Muscle layer of duodenum (tissue), 2 donors: ENCODE measurements at regions not wholly inside any gene's neighbourhood (a gene's known extent, or its start where the extent isn't known, plus 50 kb on each side); places are given as distances from the start of the nearest gene placed in this dataset.

Experiments used
- H3K27ac ChIP-seq: one replicate; pipeline ENCODE4 v1.7.0; 2013; ENCODE audit warnings: mild to moderate bottlenecking, low read length
- H3K27me3 ChIP-seq: one replicate; pipeline ENCODE4 v1.7.0; 2013; ENCODE audit warnings: low read depth, mild to moderate bottlenecking, control low read depth, low read length
- H3K36me3 ChIP-seq, 2 donors: one replicate each; pipeline ENCODE4 v1.7.0; 2013; ENCODE audit warnings: low read length in 2 of 2, control low read depth in 1 of 2, mild to moderate bottlenecking in 1 of 2; ENCODE audit not compliant: insufficient read depth in 2 of 2, control insufficient read depth in 1 of 2
- H3K4me1 ChIP-seq, 2 donors: one replicate each; pipeline ENCODE4 v1.7.0; 2013; ENCODE audit warnings: low read length in 2 of 2, mild to moderate bottlenecking in 2 of 2, control low read depth in 1 of 2, moderate library complexity in 1 of 2; ENCODE audit not compliant: insufficient read depth in 2 of 2, control insufficient read depth in 1 of 2
- H3K4me3 ChIP-seq, 2 donors: one replicate each; pipeline ENCODE4 v1.7.0; 2013; ENCODE audit warnings: low read length in 2 of 2, low read depth in 1 of 2, mild to moderate bottlenecking in 1 of 2
- H3K9me3 ChIP-seq, 2 donors: one replicate each; pipeline ENCODE4 v1.7.0; 2013; ENCODE audit warnings: low read length in 2 of 2, control low read depth in 1 of 2, mild to moderate bottlenecking in 1 of 2; ENCODE audit not compliant: control insufficient read depth in 1 of 2
- donor health status: healthy.

DNA sequence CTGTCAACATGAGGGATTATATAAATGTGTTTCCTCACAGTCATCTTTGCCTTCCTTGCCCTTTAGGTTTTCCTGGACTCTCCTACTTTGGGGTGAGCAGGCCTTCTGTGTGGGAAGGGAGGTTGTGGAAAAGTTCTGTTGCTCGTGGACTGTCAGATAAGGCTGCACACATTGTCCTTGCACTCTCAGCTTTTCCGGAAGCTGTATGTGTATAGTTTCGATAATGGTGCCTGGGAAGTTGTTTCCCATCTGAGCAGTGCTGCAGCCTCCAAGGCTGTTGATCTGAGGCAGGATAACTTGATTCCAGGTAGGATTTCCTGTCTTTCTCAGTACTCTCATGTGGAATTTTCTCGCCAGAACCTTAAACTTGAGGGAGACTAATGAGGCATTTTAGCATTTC is 297.8 kb upstream of the AZI2 start:
- no peaks in the 10 kb centered on the region for H3K9me3 ChIP-seq
- no peak overlapping the region for H3K27ac ChIP-seq
- H3K4me3 ChIP-seq = no peak overlapping the region
- H3K27me3 ChIP-seq = no peaks in the 10 kb centered on the region
- no peaks in the 10 kb centered on the region for H3K4me1 ChIP-seq
- no peaks in the 10 kb centered on the region for H3K36me3 ChIP-seq

GRCh38 chr3:28649266-28649665 is 300.6 kb upstream of the AZI2 start:
- H3K4me1 ChIP-seq = no peaks in the 10 kb centered on the region
- H3K36me3 ChIP-seq = no peaks in the 10 kb centered on the region
- H3K9me3 ChIP-seq = no peaks in the 10 kb centered on the region
- no peaks in the 10 kb centered on the region for H3K27me3 ChIP-seq
- no peak overlapping the region for H3K4me3 ChIP-seq
- no peak overlapping the region for H3K27ac ChIP-seq

GRCh38 chr3:28651159-28651558 is 302.5 kb upstream of the AZI2 start:
- Histone ChIP-seq H3K4me1 (no peaks in the 10 kb centered on the region), H3K9me3 (no peaks in the 10 kb centered on the region), H3K36me3 (no peaks in the 10 kb centered on the region), H3K27ac (no peak overlapping the region), H3K27me3 (no peaks in the 10 kb centered on the region), H3K4me3 (no peak overlapping the region)

GRCh38 chr3:28664123-28664522 is 315.5 kb upstream of the AZI2 start:
- no peaks in the 10 kb centered on the region for H3K27me3 ChIP-seq

DNA sequence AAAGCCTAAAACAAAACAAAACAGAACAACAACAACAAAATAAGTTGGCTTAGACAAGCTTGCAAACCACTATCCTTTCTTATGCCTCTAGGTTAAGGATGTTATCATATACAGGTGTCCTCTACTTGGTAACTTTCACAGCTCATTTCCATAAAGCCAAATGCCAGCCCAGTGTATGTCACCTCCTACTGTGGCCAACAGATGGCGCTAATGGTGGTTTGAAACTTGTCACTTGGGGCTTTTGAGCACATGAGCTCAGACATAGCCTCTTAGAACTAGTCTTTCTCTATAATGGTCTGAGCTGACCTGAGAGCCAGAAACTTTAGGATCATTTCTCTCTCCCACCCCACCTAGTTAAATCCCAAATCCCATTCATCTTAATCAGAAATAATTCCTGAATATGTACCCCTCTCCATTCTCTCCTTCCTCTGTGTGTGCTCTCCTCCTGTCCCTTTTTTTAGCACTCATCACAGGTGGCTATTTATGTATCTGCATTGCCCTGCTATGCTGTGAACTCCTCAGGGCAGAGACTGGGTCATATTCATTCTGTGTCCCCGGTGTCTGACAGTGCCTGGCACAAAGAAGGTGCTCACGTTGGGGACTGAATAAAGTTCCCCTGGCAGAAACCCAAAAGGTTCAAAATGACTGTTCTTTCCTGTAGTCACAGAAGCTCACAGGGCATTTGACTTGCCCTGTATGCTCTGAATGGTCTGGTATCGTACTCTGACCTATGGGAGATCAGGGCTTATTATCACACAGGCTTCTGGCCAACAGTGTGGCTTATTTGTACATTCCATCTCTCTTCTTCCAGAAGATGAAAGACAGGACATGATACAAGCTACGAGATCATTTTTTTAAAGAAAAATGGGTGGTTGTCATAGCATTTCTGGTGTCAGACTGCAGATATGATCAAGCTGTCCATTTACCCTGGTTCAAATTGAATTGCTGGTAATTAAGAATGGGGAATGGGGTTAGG is 319.3 kb upstream of the AZI2 start:
- Histone ChIP-seq H3K9me3 (no peaks in the 10 kb centered on the region), H3K27me3 (no peaks in the 10 kb centered on the region)

More at GRCh38 chr3:28664123-28664522, 315.5 kb upstream of the AZI2 start:
- H3K36me3 ChIP-seq = no peaks in the 10 kb centered on the region
- peaks cover 0 to 6% of the 10 kb centered on the region in 2 donors for H3K4me1 ChIP-seq
- H3K4me3 ChIP-seq = no peak overlapping the region
- no peak overlapping the region for H3K27ac ChIP-seq
- no peaks in the 10 kb centered on the region for H3K9me3 ChIP-seq

DNA sequence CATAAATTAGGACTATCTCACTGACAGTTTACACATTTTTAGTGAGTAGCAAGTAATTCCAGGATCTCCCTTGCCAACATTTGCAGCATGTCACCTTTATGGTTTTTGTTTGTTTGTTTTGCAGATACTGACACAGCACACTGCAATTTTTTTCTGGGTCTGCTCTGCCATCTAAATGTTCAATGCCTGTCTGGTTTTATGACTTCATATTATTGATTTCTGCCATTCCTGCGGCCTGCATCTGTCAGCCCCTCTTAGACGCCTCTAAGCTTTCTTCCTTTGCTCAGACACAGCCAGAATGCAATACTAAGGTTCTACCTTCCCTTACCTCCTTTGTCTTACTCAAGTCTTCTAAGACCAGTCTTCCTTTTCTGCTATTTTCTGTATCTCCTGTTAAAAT is 321.2 kb upstream of the AZI2 start:
- Histone ChIP-seq H3K27me3 (no peaks in the 10 kb centered on the region), H3K27ac (no peak overlapping the region), H3K36me3 (no peaks in the 10 kb centered on the region), H3K4me1 (peaks cover 0 to 6% of the 10 kb centered on the region in 2 donors), H3K4me3 (no peak overlapping the region), H3K9me3 (no peaks in the 10 kb centered on the region)

More for the DNA sequence above, 319.3 kb upstream of the AZI2 start:
- Histone ChIP-seq H3K27ac (no peak overlapping the region), H3K36me3 (no peaks in the 10 kb centered on the region), H3K4me3 (no peak overlapping the region), H3K4me1 (peaks cover 0 to 6% of the 10 kb centered on the region in 2 donors)

DNA sequence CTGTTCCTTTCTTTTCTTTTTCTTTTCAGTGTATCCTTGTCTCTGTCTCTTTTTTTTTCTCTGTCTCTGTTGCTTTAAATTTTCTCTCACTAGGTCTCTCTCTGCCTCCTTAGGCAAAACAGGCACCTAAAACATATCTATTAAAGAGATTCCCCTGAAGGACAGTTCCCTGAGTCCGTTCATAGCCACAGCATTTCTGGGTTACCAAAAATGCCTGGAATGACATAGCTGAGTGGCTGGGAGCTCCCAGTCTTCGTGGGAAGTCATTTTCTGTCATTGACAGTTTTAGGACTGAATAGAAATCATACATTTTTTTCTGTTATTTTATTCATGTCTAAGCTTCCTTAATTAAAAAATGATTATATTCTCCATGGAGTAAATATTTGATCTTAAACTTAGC is 323.8 kb upstream of the AZI2 start:
- Histone ChIP-seq H3K27ac (no peak overlapping the region), H3K36me3 (no peaks in the 10 kb centered on the region), H3K27me3 (no peaks in the 10 kb centered on the region), H3K4me1 (peaks cover 0 to 6% of the 10 kb centered on the region in 2 donors), H3K4me3 (no peak overlapping the region), H3K9me3 (no peaks in the 10 kb centered on the region)

- no peak overlapping the region for H3K27ac ChIP-seq
- H3K27me3 ChIP-seq = no peaks in the 10 kb centered on the region
- no peak overlapping the region for H3K4me3 ChIP-seq
- H3K4me1 ChIP-seq = no peaks in the 10 kb centered on the region
- no peaks in the 10 kb centered on the region for H3K36me3 ChIP-seq
- no peaks in the 10 kb centered on the region for H3K9me3 ChIP-seq
Measured at GRCh38 chr3:28673446-28673845, 324.8 kb upstream of the AZI2 start.

DNA sequence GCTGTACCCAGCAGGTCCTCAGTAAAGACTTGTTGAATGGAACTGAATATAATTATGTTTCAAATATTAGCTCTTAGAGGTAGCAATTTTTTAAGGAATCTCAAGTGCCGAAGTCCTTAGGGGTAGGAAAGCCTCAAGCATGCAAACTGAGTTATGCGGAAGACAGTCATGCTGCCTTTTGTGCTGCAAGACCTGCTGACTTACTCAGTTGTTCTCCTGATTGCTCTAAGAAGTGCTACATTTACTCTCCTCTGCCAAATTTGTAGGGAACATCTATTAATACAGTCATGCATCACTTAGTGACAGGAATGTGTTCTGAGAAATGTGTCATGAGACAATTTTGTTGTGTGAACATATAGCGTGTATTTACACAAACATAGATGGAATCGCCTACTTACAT is 325.6 kb upstream of the AZI2 start:
- H3K9me3 ChIP-seq = no peaks in the 10 kb centered on the region
- H3K4me1 ChIP-seq = no peaks in the 10 kb centered on the region
- H3K4me3 ChIP-seq = no peak overlapping the region
- no peak overlapping the region for H3K27ac ChIP-seq
- no peaks in the 10 kb centered on the region for H3K36me3 ChIP-seq
- H3K27me3 ChIP-seq = no peaks in the 10 kb centered on the region

- H3K36me3 ChIP-seq = no peaks in the 10 kb centered on the region
- no peak overlapping the region for H3K27ac ChIP-seq
- no peaks in the 10 kb centered on the region for H3K4me1 ChIP-seq
- no peak overlapping the region for H3K4me3 ChIP-seq
- H3K9me3 ChIP-seq = no peaks in the 10 kb centered on the region
- no peaks in the 10 kb centered on the region for H3K27me3 ChIP-seq
Measured at GRCh38 chr3:28677581-28677980, 329.0 kb upstream of the AZI2 start.

DNA sequence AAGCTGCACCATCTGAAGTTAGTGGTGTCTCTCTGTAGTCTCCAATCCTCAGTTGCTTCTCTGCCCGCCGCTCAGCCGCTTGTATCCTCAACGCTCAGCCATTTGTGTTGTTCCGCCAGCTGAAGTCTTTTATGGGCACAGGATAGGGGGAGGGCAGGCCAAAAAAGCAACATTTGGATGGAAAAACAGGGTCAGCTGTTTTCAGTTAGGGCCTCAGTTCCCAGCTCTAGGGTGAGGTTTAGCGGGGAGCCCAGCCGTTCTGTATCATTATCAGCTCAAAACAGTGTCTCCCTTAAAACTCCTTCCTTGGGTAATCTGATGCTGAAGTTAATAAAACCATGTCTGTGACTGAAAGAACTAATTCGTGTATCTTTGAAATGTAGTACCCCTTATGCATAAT is 329.5 kb upstream of the AZI2 start:
- Histone ChIP-seq H3K4me3 (no peak overlapping the region), H3K9me3 (no peaks in the 10 kb centered on the region), H3K27me3 (no peaks in the 10 kb centered on the region), H3K36me3 (no peaks in the 10 kb centered on the region), H3K4me1 (no peaks in the 10 kb centered on the region), H3K27ac (no peak overlapping the region)

- no peaks in the 10 kb centered on the region for H3K27me3 ChIP-seq
- H3K27ac ChIP-seq = no peak overlapping the region
- no peak overlapping the region for H3K4me3 ChIP-seq
- H3K36me3 ChIP-seq = no peaks in the 10 kb centered on the region
- H3K9me3 ChIP-seq = no peaks in the 10 kb centered on the region
- H3K4me1 ChIP-seq = no peaks in the 10 kb centered on the region
Measured at GRCh38 chr3:28680050-28680449, 331.4 kb upstream of the AZI2 start.
